H1 (cell line): ENCODE measurements at regions not wholly inside any gene's neighbourhood (a gene's known extent, or its start where the extent isn't known, plus 50 kb on each side); places are given as distances from the start of the nearest gene placed in this dataset.

Source experiments
- CTCF ChIA-PET: fragments of 300-600 bp; sonication (Branson Sonifier 250); formaldehyde crosslinking; loops from one replicate; lab custom pipeline; 2021; ENCODE audit not compliant: partially characterized antibody; lab: Charles Lee
- POLR2A ChIA-PET: fragments of 300-600 bp; sonication (Branson Sonifier 250); formaldehyde crosslinking; loops from one replicate; lab custom pipeline; 2021; ENCODE audit warnings: inconsistent platforms; ENCODE audit not compliant: partially characterized antibody; lab: Charles Lee
- DNase-seq, 2 experiments: peaks; one replicate each; pipeline versions ENCODE4 v3.0.0 to v3.0.0-alpha.2; 2010 to 2022; ENCODE audit warnings: low spot score in 2 of 2, low read depth in 1 of 2, mixed read lengths in 1 of 2
- FAIRE-seq: peaks from 2 replicates; lab custom pipeline; 2011; peaks lifted over from hg19 to GRCh38; lab: Jason Lieb, UNC
- H2AFZ ChIP-seq: 2 replicates; pipeline ENCODE4 v1.8.1; 2012; ENCODE audit warnings: low read length, inconsistent platforms
- H2AK5ac ChIP-seq: 2 replicates; pipeline ENCODE4 v1.6.1; 2013; ENCODE audit warnings: low read depth, low read length
- H2BK120ac ChIP-seq: replicated peaks from 2 replicates; pipeline ENCODE3; 2013; ENCODE audit warnings: low read depth, low read length, inconsistent platforms
- H2BK12ac ChIP-seq: 2 replicates; pipeline ENCODE4 v1.6.1; 2013; ENCODE audit warnings: low read depth, low read length
- H2BK15ac ChIP-seq: 2 replicates; pipeline ENCODE4 v1.6.1; 2013; ENCODE audit warnings: low read length
- H2BK20ac ChIP-seq: 2 replicates; pipeline ENCODE4 v1.6.1; 2013; ENCODE audit warnings: low read length
- H2BK5ac ChIP-seq: 2 replicates; pipeline ENCODE4 v1.6.1; 2013; ENCODE audit warnings: low read depth, low read length
- H3K14ac ChIP-seq: 2 replicates; pipeline ENCODE4 v1.6.1; 2013; ENCODE audit warnings: inconsistent platforms; ENCODE audit not compliant: insufficient read length
- H3K18ac ChIP-seq: 2 replicates; pipeline ENCODE4 v1.6.1; 2013; ENCODE audit warnings: low read length; ENCODE audit errors: extremely low read depth
- H3K23ac ChIP-seq: 2 replicates; pipeline ENCODE4 v1.6.1; 2013; ENCODE audit warnings: inconsistent platforms; ENCODE audit not compliant: insufficient read length
- H3K23me2 ChIP-seq: 2 replicates; pipeline ENCODE4 v1.6.1; 2013; ENCODE audit warnings: low read depth, low read length
- H3K27ac ChIP-seq: 2 replicates; pipeline ENCODE4 v1.6.1; 2011; ENCODE audit warnings: low read depth, low read length, inconsistent platforms
- H3K27me3 ChIP-seq, 4 experiments: replicated peaks in 1 of 4; 1 replicate in 1 of 4; 2 replicates in 3 of 4; pipeline versions ENCODE4 v1.6.1 to v1.8.1; 2011 to 2013; ENCODE audit warnings: low read length in 3 of 4, mild to moderate bottlenecking in 3 of 4, inconsistent platforms in 2 of 4, mixed read lengths in 2 of 4, moderate library complexity in 1 of 4; ENCODE audit not compliant: control insufficient read depth in 3 of 4, insufficient read depth in 3 of 4; ENCODE audit errors: extremely low read depth in 1 of 4
- H3K36me3 ChIP-seq, 4 experiments: 2 replicates each; pipeline versions ENCODE4 v1.6.1 to v1.8.1; 2011 to 2013; ENCODE audit warnings: mild to moderate bottlenecking in 4 of 4, low read length in 3 of 4, moderate library complexity in 2 of 4, control low read depth in 1 of 4, inconsistent platforms in 1 of 4; ENCODE audit not compliant: insufficient read depth in 4 of 4, control insufficient read depth in 2 of 4
- H3K4ac ChIP-seq: replicated peaks from 2 replicates; pipeline ENCODE3; 2013; ENCODE audit warnings: low read length, low read depth, mixed read lengths, inconsistent platforms; ENCODE audit not compliant: insufficient read length
- H3K4me1 ChIP-seq, 4 experiments: replicated peaks in 1 of 4; 1 replicate in 1 of 4; 2 replicates in 3 of 4; pipeline versions ENCODE4 v1.6.1 to v1.8.1; 2011 to 2013; ENCODE audit warnings: low read length in 3 of 4, inconsistent platforms in 2 of 4, mixed read lengths in 1 of 4; ENCODE audit not compliant: insufficient read depth in 4 of 4, control insufficient read depth in 3 of 4
- H3K4me2 ChIP-seq, 2 experiments: 2 replicates each; pipeline versions ENCODE4 v1.6.1 to v1.8.1; 2011 to 2013; ENCODE audit warnings: low read depth in 2 of 2, low read length in 2 of 2, control low read depth in 1 of 2, inconsistent platforms in 1 of 2, mild to moderate bottlenecking in 1 of 2; ENCODE audit not compliant: insufficient read depth in 1 of 2
- H3K4me3 ChIP-seq, 4 experiments: fragments of 200-600, 300-600 bp in 1 of 4; sonication (generic), shearing (Covaris generic), sonication (Bioruptor Twin) in 1 of 4; 2 replicates each; pipeline versions ENCODE4 v1.5.1 to v1.8.1; 2011 to 2016; ENCODE audit warnings: low read length in 4 of 4, low read depth in 3 of 4, control low read depth in 2 of 4, inconsistent platforms in 2 of 4, mild to moderate bottlenecking in 2 of 4, mixed read lengths in 1 of 4, moderate library complexity in 1 of 4; ENCODE audit not compliant: insufficient read depth in 2 of 4; ENCODE audit errors: extremely low read depth in 1 of 4
- H3K56ac ChIP-seq: replicated peaks from 2 replicates; pipeline ENCODE3; 2013; ENCODE audit warnings: low read depth, mild to moderate bottlenecking, mixed read lengths, low read length, inconsistent platforms; ENCODE audit not compliant: insufficient read length
- H3K79me1 ChIP-seq: 2 replicates; pipeline ENCODE4 v1.6.1; 2013; ENCODE audit warnings: low read depth, low read length, control low read depth
- H3K79me2 ChIP-seq, 2 experiments: 2 replicates each; pipeline versions ENCODE4 v1.6.1 to v1.8.1; 2012 to 2013; ENCODE audit warnings: low read length in 2 of 2, mild to moderate bottlenecking in 2 of 2, inconsistent platforms in 1 of 2; ENCODE audit not compliant: insufficient read depth in 2 of 2, control insufficient read depth in 1 of 2
- H3K9ac ChIP-seq, 4 experiments: replicated peaks in 1 of 4; 1 replicate in 1 of 4; 2 replicates in 3 of 4; pipeline versions ENCODE4 v1.6.1 to v1.8.1; 2011 to 2013; ENCODE audit warnings: low read depth in 3 of 4, low read length in 3 of 4, control low read depth in 2 of 4, mild to moderate bottlenecking in 2 of 4, moderate library complexity in 2 of 4, inconsistent platforms in 1 of 4; ENCODE audit errors: extremely low read depth in 1 of 4
- H3K9me3 ChIP-seq, 2 experiments: 2 replicates each; pipeline versions ENCODE4 v1.6.1 to v1.8.1; 2012 to 2013; ENCODE audit warnings: mild to moderate bottlenecking in 2 of 2, moderate library complexity in 2 of 2, control low read depth in 1 of 2, inconsistent platforms in 1 of 2, low read depth in 1 of 2, low read length in 1 of 2, mixed read lengths in 1 of 2; ENCODE audit not compliant: insufficient read depth in 2 of 2
- H4K20me1 ChIP-seq, 2 experiments: replicated peaks in 1 of 2; 2 replicates each; pipeline versions ENCODE3 to v1.8.1; 2011 to 2013; ENCODE audit warnings: inconsistent platforms in 2 of 2, low read length in 2 of 2, mild to moderate bottlenecking in 1 of 2; ENCODE audit not compliant: insufficient read depth in 2 of 2, control insufficient read depth in 1 of 2
- H4K5ac ChIP-seq: 2 replicates; pipeline ENCODE4 v1.6.1; 2013; ENCODE audit warnings: low read length, low read depth, mixed read lengths, inconsistent platforms; ENCODE audit not compliant: insufficient read length
- H4K8ac ChIP-seq: 2 replicates; pipeline ENCODE4 v1.8.0; 2013; ENCODE audit warnings: mild to moderate bottlenecking, moderate library complexity, low read length, inconsistent platforms; ENCODE audit not compliant: insufficient read depth; ENCODE audit errors: extremely low read depth
- H4K91ac ChIP-seq: replicated peaks from 2 replicates; pipeline ENCODE3; 2013; ENCODE audit warnings: low read length, mixed read lengths, inconsistent platforms; ENCODE audit not compliant: insufficient read length
- CEBPB ChIP-seq: IDR thresholded peaks from 2 replicates; pipeline ENCODE4 v1.6.1; 2012; ENCODE audit warnings: low read depth, low read length
- CREB1 ChIP-seq: IDR thresholded peaks from 2 replicates; pipeline ENCODE4 v1.6.1; 2012; ENCODE audit warnings: inconsistent platforms
- CTBP2 ChIP-seq: IDR thresholded peaks from 2 replicates; pipeline ENCODE4 v1.7.0; 2011; ENCODE audit warnings: borderline replicate concordance, mild to moderate bottlenecking, moderate library complexity, mixed read lengths, low read length; ENCODE audit not compliant: insufficient read depth, insufficient read length
- EZH2 ChIP-seq: fragments of 200-600 bp; sonication (generic); IDR thresholded peaks from 2 replicates; pipeline ENCODE4 v1.7.1; 2012; ENCODE audit warnings: low read depth, mild to moderate bottlenecking, moderate library complexity, low read length, inconsistent platforms; ENCODE audit not compliant: severe bottlenecking
- HDAC2 ChIP-seq, 2 experiments: fragments of 300-600 bp in 1 of 2; sonication (generic) in 1 of 2; IDR thresholded peaks; 2 replicates each; pipeline ENCODE4 v1.6.1; 2011 to 2012; ENCODE audit warnings: low read depth in 2 of 2, low read length in 2 of 2, mild to moderate bottlenecking in 2 of 2, moderate library complexity in 2 of 2, borderline replicate concordance in 1 of 2, inconsistent platforms in 1 of 2
- HDAC6 ChIP-seq: IDR thresholded peaks from one replicate; pipeline ENCODE4 v1.7.1; 2012; ENCODE audit warnings: low read depth, mild to moderate bottlenecking, inconsistent platforms, low read length, moderate library complexity
- MAFK ChIP-seq: IDR thresholded peaks from 2 replicates; pipeline ENCODE4 v1.6.1; 2012; ENCODE audit warnings: low read depth, mild to moderate bottlenecking, improper control_type of control experiment, low read length
- RBBP5 ChIP-seq: IDR thresholded peaks from 2 replicates; pipeline ENCODE4 v1.7.1; 2012; ENCODE audit warnings: low read depth, mild to moderate bottlenecking, inconsistent platforms, low read length, moderate library complexity, borderline replicate concordance
- TBP ChIP-seq: IDR thresholded peaks from 2 replicates; pipeline ENCODE4 v1.6.1; 2011; ENCODE audit warnings: low read depth, low read length, improper control_type of control experiment
- WGBS, 2 experiments: shearing (Covaris generic) in 1 of 2; methylation state at CpG; one replicate each; pipeline versions ENCODE4 v1.1.6 to v1.1.7; 2013 to 2015; ENCODE audit warnings: low lambda C conversion rate in 2 of 2, mixed read lengths in 2 of 2, inconsistent platforms in 1 of 2, low coverage in 1 of 2, missing lambda C conversion rate in 1 of 2; ENCODE audit not compliant: insufficient replicate concordance in 2 of 2, insufficient coverage in 1 of 2, insufficient read length in 1 of 2; ENCODE audit errors: extremely low coverage in 1 of 2, missing lambda C conversion rate in 1 of 2; 5-methylcytosine and 5-hydroxymethylcytosine counted together
- TF ChIP-seq, protein P1 (sequence below): IDR thresholded peaks from 2 replicates; pipeline ENCODE4 v1.6.1; 2011; ENCODE audit warnings: low read depth, mild to moderate bottlenecking, low read length; ENCODE audit not compliant: insufficient read depth

DNA sequence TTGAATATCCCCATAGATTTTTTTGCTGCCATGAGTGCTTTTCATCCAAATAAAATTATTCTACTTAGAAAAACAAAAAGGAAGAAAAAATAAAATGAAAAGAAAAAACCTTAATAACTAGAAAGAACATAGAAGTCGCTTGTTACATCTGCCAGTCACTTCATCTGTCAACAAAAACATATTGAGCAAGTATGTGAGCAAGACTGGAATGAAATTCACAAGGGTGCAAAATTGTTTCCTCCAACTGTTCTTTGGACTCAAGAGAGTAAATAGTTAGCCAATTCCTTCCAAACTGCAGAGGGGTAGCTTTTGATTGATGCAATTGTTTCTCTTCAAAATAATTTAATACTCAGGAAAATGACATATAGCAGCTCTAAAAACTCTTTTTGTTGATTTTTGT, 336.3 kb upstream of the CDH7 start:
- no peak overlapping the region for H3K23ac ChIP-seq
- no peak overlapping the region for H2BK20ac ChIP-seq
- no peak overlapping the region for H4K5ac ChIP-seq
- H2BK5ac ChIP-seq: no peak overlapping the region
- H3K56ac ChIP-seq: no peak overlapping the region
- H3K4ac ChIP-seq: no peak overlapping the region
- DNase-seq (no peak), FAIRE-seq (no peak)
- H3K9me3 ChIP-seq: no peaks in the 10 kb centered on the region
- CTCF ChIA-PET: no interaction called here
- no peak overlapping the region for H4K91ac ChIP-seq
- H3K4me2 ChIP-seq: no peak overlapping the region
- no peaks in the 10 kb centered on the region for H3K36me3 ChIP-seq
- no peaks in the 10 kb centered on the region for H3K79me1 ChIP-seq
- no peak overlapping the region for H2AFZ ChIP-seq
- H3K18ac ChIP-seq: no peak overlapping the region
- H2BK15ac ChIP-seq: no peak overlapping the region
- no peak overlapping the region for H4K8ac ChIP-seq
- H3K23me2 ChIP-seq: no peaks in the 10 kb centered on the region
- H3K9ac ChIP-seq: no peak overlapping the region
- H3K4me3 ChIP-seq: no peak overlapping the region
- 100% methylated on average over 1 of the region's 1 CpG; no CpG with 5 or more reads in 1 of the 2 experiments for WGBS, 2 experiments
- no peak overlapping the region for H2BK12ac ChIP-seq
- no peak overlapping the region for H3K14ac ChIP-seq
- no peak overlapping the region for H3K27ac ChIP-seq
- H3K79me2 ChIP-seq: no peaks in the 10 kb centered on the region
- H2AK5ac ChIP-seq: no peak overlapping the region
- peaks cover 2 to 6% (median 4%) of the 10 kb centered on the region in 4 experiments; a peak in 4 of 7 replicates for H3K4me1 ChIP-seq
- TF ChIP-seq CREB1: no peak
- no peak for TF ChIP-seq CTBP2
- TF ChIP-seq HDAC2 (IDR thresholded peaks at IDR 0.05; ENCODE audit: borderline replicate concordance in 1 of 2, low read depth in 2 of 2, low read length in 2 of 2): no peak
- no peak for TF ChIP-seq RBBP5
- TF ChIP-seq CEBPB: no peak
- no peak for TF ChIP-seq TBP
- TF ChIP-seq EZH2: no peak
- TF ChIP-seq, protein P1, sequence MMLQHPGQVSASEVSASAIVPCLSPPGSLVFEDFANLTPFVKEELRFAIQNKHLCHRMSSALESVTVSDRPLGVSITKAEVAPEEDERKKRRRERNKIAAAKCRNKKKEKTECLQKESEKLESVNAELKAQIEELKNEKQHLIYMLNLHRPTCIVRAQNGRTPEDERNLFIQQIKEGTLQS: no peak
- TF ChIP-seq HDAC6: no peak
- no peak for TF ChIP-seq MAFK
- POLR2A ChIA-PET: no interaction called here
- no peak overlapping the region for H2BK120ac ChIP-seq
- no peaks in the 10 kb centered on the region for H3K27me3 ChIP-seq
- no peaks in the 10 kb centered on the region for H4K20me1 ChIP-seq
